DND-41 (cell line): ENCODE measurements at regions not wholly inside any gene's neighbourhood (a gene's known extent, or its start where the extent isn't known, plus 50 kb on each side); places are given as distances from the start of the nearest gene placed in this dataset.

Source experiments
- ATAC-seq: fragments of 200-7000 bp; cut with Tn5 transposase; 3 replicates; pipeline ENCODE4 v1.9.1; 2021; ENCODE audit warnings: low read depth; ENCODE audit not compliant: insufficient read depth
- DNase-seq: peaks from one replicate; pipeline ENCODE4 v3.0.0-alpha.2; 2020
- H2AFZ ChIP-seq: 2 replicates; pipeline ENCODE4 v1.6.0; 2012; ENCODE audit warnings: low read depth, low read length
- H3K27ac ChIP-seq: 2 replicates; pipeline ENCODE4 v1.5.1; 2012; ENCODE audit warnings: low read length, inconsistent platforms
- H3K27me3 ChIP-seq: fragments of 200-600 bp; sonication (generic); 2 replicates; pipeline ENCODE4 v1.6.0; 2012; ENCODE audit warnings: low read length, mild to moderate bottlenecking, inconsistent platforms; ENCODE audit not compliant: insufficient read depth, poor library complexity
- H3K36me3 ChIP-seq: 2 replicates; pipeline ENCODE4 v1.5.1; 2012; ENCODE audit warnings: low read length, inconsistent platforms; ENCODE audit not compliant: insufficient read depth
- H3K4me1 ChIP-seq: 2 replicates; pipeline ENCODE4 v1.5.1; 2012; ENCODE audit warnings: mild to moderate bottlenecking, low read length; ENCODE audit not compliant: insufficient read depth
- H3K4me2 ChIP-seq: 2 replicates; pipeline ENCODE4 v1.6.0; 2012; ENCODE audit warnings: mild to moderate bottlenecking, moderate library complexity, low read length, inconsistent platforms; ENCODE audit not compliant: insufficient read depth
- H3K4me3 ChIP-seq, 2 experiments: fragments of 200-600 bp in 1 of 2; shearing (Covaris generic) in 1 of 2; 2 replicates each; pipeline ENCODE4 v1.5.1; 2012 to 2016; ENCODE audit warnings: inconsistent platforms in 2 of 2, low read length in 2 of 2, mild to moderate bottlenecking in 2 of 2, low read depth in 1 of 2, moderate library complexity in 1 of 2
- H3K79me2 ChIP-seq: 2 replicates; pipeline ENCODE4 v1.6.0; 2012; ENCODE audit warnings: low read length, inconsistent platforms; ENCODE audit not compliant: insufficient read depth
- H3K9ac ChIP-seq: 2 replicates; pipeline ENCODE4 v1.6.0; 2012; ENCODE audit warnings: low read depth, mild to moderate bottlenecking, inconsistent platforms, low read length, moderate library complexity
- H3K9me3 ChIP-seq: 2 replicates; pipeline ENCODE4 v1.5.1; 2012; ENCODE audit warnings: low read length, moderate library complexity, mild to moderate bottlenecking, inconsistent platforms; ENCODE audit not compliant: insufficient read depth, severe bottlenecking
- H4K20me1 ChIP-seq: 2 replicates; pipeline ENCODE4 v1.6.0; 2012; ENCODE audit warnings: low read length; ENCODE audit not compliant: insufficient read depth
- CTCF ChIP-seq: IDR thresholded peaks from 2 replicates; pipeline ENCODE4 v1.5.1; 2012; ENCODE audit warnings: borderline replicate concordance, low read length, moderate library complexity, mild to moderate bottlenecking; ENCODE audit not compliant: poor library complexity, severe bottlenecking; ENCODE audit errors: extremely low read depth
- EZH2 ChIP-seq: IDR thresholded peaks from 3 replicates; pipeline ENCODE4 v1.6.1; 2012; ENCODE audit warnings: borderline replicate concordance, low read depth, mild to moderate bottlenecking, moderate library complexity, low read length, inconsistent platforms; ENCODE audit not compliant: severe bottlenecking

- TF ChIP-seq CTCF (no peak), EZH2 (no peak)
- Histone ChIP-seq H3K27ac (no peak overlapping the region), H3K27me3 (no peaks in the 10 kb centered on the region), H3K79me2 (no peaks in the 10 kb centered on the region), H3K9me3 (no peaks in the 10 kb centered on the region), H2AFZ (no peak overlapping the region), H3K4me3 (no peak overlapping the region), H3K9ac (no peak overlapping the region), H3K36me3 (no peaks in the 10 kb centered on the region), H3K4me2 (no peak overlapping the region), H4K20me1 (no peaks in the 10 kb centered on the region), H3K4me1 (no peaks in the 10 kb centered on the region)
- no peak for DNase-seq
- ATAC-seq: no peak
Observed at GRCh38 chr11:97833412-97833811, 1187.3 kb upstream of the CNTN5 start.

GRCh38 chr11:97844016-97844415, 1176.7 kb upstream of the CNTN5 start:
- no peaks in the 10 kb centered on the region for H3K4me1 ChIP-seq
- H2AFZ ChIP-seq: no peak overlapping the region
- ATAC-seq (no peak), DNase-seq (no peak)
- no peak for TF ChIP-seq CTCF
- TF ChIP-seq EZH2: no peak
- no peak overlapping the region for H3K27ac ChIP-seq
- no peaks in the 10 kb centered on the region for H4K20me1 ChIP-seq
- no peaks in the 10 kb centered on the region for H3K9me3 ChIP-seq
- H3K4me3 ChIP-seq: no peak overlapping the region
- H3K9ac ChIP-seq: no peak overlapping the region
- no peaks in the 10 kb centered on the region for H3K27me3 ChIP-seq
- no peaks in the 10 kb centered on the region for H3K36me3 ChIP-seq
- no peak overlapping the region for H3K4me2 ChIP-seq
- H3K79me2 ChIP-seq: no peaks in the 10 kb centered on the region

- Histone ChIP-seq H3K4me3 (no peak overlapping the region), H2AFZ (no peak overlapping the region), H3K79me2 (no peaks in the 10 kb centered on the region), H3K27me3 (no peaks in the 10 kb centered on the region), H3K9me3 (no peaks in the 10 kb centered on the region), H3K4me2 (no peak overlapping the region), H3K4me1 (no peaks in the 10 kb centered on the region), H3K9ac (no peak overlapping the region), H4K20me1 (no peaks in the 10 kb centered on the region), H3K36me3 (no peaks in the 10 kb centered on the region), H3K27ac (no peak overlapping the region)
- ATAC-seq (no peak), DNase-seq (no peak)
- no peak for TF ChIP-seq EZH2
Observed at GRCh38 chr11:97847730-97848129, 1173.0 kb upstream of the CNTN5 start.

DNA sequence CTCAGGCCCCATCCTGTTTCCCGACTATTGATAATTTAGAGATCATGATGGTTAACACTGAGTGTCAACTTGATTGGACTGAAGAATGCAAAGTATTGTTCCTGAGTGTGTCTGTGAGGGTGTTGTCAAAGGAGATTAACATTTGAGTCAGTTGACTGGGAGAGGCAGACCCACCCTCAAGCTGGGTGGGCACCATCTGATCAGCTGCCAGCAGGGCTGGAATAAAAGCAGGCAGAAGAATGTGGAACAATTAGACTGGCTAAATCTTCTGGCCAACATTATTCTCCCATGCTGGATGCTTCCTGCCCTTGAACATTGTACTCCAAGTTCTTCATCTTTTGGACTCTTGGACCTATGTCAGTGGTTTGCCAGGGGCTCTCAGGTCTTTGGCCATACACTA, 1170.0 kb upstream of the CNTN5 start:
- ATAC-seq (no peak), DNase-seq (no peak)
- Histone ChIP-seq H4K20me1 (no peaks in the 10 kb centered on the region), H3K9ac (no peak overlapping the region), H3K9me3 (no peaks in the 10 kb centered on the region), H3K4me1 (no peaks in the 10 kb centered on the region), H3K27me3 (no peaks in the 10 kb centered on the region), H3K4me3 (no peak overlapping the region), H2AFZ (no peak overlapping the region), H3K79me2 (no peaks in the 10 kb centered on the region), H3K27ac (no peak overlapping the region), H3K4me2 (no peak overlapping the region), H3K36me3 (no peaks in the 10 kb centered on the region)
- TF ChIP-seq CTCF (no peak), EZH2 (no peak)
